IMR-90 (cell line): ENCODE measurements at regions not wholly inside any gene's neighbourhood (a gene's known extent, or its start where the extent isn't known, plus 50 kb on each side); places are given as distances from the start of the nearest gene placed in this dataset.
"Not testable (repeated sequence)": the region's sequence is repeated elsewhere in the genome, so short reads cannot be mapped to it uniquely, and the experiment has no call there.

Source experiments
- CEBPB ChIP-seq: IDR thresholded peaks from 2 replicates; pipeline ENCODE4 v1.6.1; 2012; ENCODE audit warnings: low read depth, low read length, improper control_type of control experiment
- FOS ChIP-seq: fragments of 150-350 bp; IDR thresholded peaks from 2 replicates; pipeline ENCODE4 v1.6.1; 2016; ENCODE audit warnings: low read depth, low read length
- MAZ ChIP-seq: IDR thresholded peaks from 2 replicates; pipeline ENCODE4 v1.6.1; 2012; ENCODE audit warnings: low read depth, mild to moderate bottlenecking, low read length, improper control_type of control experiment, moderate library complexity, borderline replicate concordance
- POLR2A ChIP-seq: IDR thresholded peaks from 2 replicates; pipeline ENCODE4 v1.6.1; 2012; ENCODE audit warnings: mild to moderate bottlenecking, low read depth, low read length
- RFX5 ChIP-seq: IDR thresholded peaks from 2 replicates; pipeline ENCODE4 v1.8.0; 2012; ENCODE audit warnings: low read depth, mild to moderate bottlenecking, low read length, moderate library complexity
- TF ChIP-seq, protein P1 (sequence below): fragments of 150-350 bp; IDR thresholded peaks from 2 replicates; pipeline ENCODE4 v1.6.1; 2017; ENCODE audit warnings: mild to moderate bottlenecking, antibody characterized with exemption, low read length, low read depth
- TF ChIP-seq, protein P2 (sequence below): conservative IDR thresholded peaks from 2 replicates; pipeline ENCODE4 v1.5.1; 2012; ENCODE audit warnings: mild to moderate bottlenecking, low read depth, low read length, improper control_type of control experiment

DNA sequence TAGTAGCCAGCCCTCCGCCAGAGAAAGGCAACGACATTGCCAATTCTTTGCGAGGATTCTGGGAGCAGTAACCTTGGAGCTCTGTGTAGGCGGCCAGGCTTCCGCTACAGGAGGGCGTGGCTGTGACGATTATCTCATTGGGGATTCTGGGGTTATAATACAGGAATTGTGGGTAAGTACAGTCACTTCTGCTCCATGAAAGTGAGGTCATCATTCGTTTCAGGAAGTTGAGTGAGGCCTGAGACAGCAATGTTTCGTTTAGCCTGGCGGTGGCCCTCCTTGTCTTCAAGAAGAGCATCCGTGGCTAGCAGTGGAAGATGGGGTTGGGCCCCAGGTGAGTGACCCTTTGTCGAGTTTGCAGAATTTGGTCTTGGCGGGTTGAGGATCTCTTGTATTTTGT lies 79.5 kb upstream of the GPR39 start:
- TF ChIP-seq, protein P1, sequence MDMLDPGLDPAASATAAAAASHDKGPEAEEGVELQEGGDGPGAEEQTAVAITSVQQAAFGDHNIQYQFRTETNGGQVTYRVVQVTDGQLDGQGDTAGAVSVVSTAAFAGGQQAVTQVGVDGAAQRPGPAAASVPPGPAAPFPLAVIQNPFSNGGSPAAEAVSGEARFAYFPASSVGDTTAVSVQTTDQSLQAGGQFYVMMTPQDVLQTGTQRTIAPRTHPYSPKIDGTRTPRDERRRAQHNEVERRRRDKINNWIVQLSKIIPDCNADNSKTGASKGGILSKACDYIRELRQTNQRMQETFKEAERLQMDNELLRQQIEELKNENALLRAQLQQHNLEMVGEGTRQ = not testable (repeated sequence)
- TF ChIP-seq POLR2A, FOS, CEBPB, MAZ, RFX5: not testable (repeated sequence)
- TF ChIP-seq, protein P2, sequence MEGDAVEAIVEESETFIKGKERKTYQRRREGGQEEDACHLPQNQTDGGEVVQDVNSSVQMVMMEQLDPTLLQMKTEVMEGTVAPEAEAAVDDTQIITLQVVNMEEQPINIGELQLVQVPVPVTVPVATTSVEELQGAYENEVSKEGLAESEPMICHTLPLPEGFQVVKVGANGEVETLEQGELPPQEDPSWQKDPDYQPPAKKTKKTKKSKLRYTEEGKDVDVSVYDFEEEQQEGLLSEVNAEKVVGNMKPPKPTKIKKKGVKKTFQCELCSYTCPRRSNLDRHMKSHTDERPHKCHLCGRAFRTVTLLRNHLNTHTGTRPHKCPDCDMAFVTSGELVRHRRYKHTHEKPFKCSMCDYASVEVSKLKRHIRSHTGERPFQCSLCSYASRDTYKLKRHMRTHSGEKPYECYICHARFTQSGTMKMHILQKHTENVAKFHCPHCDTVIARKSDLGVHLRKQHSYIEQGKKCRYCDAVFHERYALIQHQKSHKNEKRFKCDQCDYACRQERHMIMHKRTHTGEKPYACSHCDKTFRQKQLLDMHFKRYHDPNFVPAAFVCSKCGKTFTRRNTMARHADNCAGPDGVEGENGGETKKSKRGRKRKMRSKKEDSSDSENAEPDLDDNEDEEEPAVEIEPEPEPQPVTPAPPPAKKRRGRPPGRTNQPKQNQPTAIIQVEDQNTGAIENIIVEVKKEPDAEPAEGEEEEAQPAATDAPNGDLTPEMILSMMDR = not testable (repeated sequence)
